NB4 (cell line): ENCODE measurements at regions not wholly inside any gene's neighbourhood (a gene's known extent, or its start where the extent isn't known, plus 50 kb on each side); places are given as distances from the start of the nearest gene placed in this dataset.

Source experiments
- POLR2A ChIP-seq: IDR thresholded peaks from 2 replicates; pipeline ENCODE4 v1.6.1; 2011; ENCODE audit warnings: mild to moderate bottlenecking; ENCODE audit not compliant: insufficient read length; ENCODE audit errors: extremely low read depth
- TF ChIP-seq, protein P1 (sequence below): IDR thresholded peaks from one replicate; pipeline ENCODE4 v1.5.1; 2012; ENCODE audit warnings: low read depth, low read length

DNA sequence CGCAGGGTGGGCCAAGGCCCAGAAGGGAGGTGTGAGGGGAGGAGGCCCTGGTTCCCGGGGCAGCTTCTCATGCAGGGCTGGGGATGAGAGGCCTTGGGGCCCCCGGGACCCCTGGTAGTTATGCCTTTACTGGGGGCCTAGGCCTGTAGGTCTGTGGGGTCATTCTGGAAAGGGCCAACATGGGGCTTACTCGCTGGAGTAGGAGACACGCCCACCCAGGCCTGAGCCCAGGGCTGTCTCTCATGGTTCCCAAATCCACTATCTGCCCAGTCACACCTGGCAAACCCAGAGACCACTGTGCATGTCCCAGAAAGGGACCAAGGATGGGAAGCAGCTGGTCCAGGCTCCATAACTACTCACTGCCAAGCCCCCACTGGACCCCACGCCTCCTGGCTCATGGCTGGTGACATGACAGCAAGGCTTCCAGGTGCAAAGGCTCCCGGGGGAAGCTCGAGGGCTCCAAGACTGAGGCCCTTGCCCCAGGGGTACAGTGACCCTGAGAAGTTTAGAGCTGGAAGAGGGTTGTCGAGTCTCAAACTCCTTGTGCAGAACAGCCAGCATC lies 64.2 kb upstream of the ATP12A start:
- TF ChIP-seq, protein P1, sequence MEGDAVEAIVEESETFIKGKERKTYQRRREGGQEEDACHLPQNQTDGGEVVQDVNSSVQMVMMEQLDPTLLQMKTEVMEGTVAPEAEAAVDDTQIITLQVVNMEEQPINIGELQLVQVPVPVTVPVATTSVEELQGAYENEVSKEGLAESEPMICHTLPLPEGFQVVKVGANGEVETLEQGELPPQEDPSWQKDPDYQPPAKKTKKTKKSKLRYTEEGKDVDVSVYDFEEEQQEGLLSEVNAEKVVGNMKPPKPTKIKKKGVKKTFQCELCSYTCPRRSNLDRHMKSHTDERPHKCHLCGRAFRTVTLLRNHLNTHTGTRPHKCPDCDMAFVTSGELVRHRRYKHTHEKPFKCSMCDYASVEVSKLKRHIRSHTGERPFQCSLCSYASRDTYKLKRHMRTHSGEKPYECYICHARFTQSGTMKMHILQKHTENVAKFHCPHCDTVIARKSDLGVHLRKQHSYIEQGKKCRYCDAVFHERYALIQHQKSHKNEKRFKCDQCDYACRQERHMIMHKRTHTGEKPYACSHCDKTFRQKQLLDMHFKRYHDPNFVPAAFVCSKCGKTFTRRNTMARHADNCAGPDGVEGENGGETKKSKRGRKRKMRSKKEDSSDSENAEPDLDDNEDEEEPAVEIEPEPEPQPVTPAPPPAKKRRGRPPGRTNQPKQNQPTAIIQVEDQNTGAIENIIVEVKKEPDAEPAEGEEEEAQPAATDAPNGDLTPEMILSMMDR, result no peak
- TF ChIP-seq POLR2A, result no peak
